Neuronal stem cell (in vitro differentiated cells): ENCODE measurements at regions not wholly inside any gene's neighbourhood (a gene's known extent, or its start where the extent isn't known, plus 50 kb on each side); places are given as distances from the start of the nearest gene placed in this dataset.

Experiments used
- DNase-seq: peaks from one replicate; pipeline ENCODE4 v3.0.0-alpha.2; 2013; ENCODE audit warnings: low spot score
- H2AFZ ChIP-seq: one replicate; pipeline ENCODE4 v1.6.1; 2013; ENCODE audit warnings: mild to moderate bottlenecking, low read length, inconsistent platforms
- H2AK5ac ChIP-seq: 2 replicates; pipeline ENCODE4 v1.6.1; 2013; ENCODE audit warnings: low read depth, mild to moderate bottlenecking, inconsistent platforms, low read length, moderate library complexity, mixed read lengths
- H2BK120ac ChIP-seq: 2 replicates; pipeline ENCODE4 v1.6.1; 2013; ENCODE audit warnings: low read depth, mild to moderate bottlenecking, inconsistent platforms, low read length, moderate library complexity, mixed read lengths
- H2BK12ac ChIP-seq: one replicate; pipeline ENCODE4 v1.6.1; 2013; ENCODE audit warnings: low read length, inconsistent platforms
- H2BK15ac ChIP-seq: 2 replicates; pipeline ENCODE4 v1.6.1; 2013; ENCODE audit warnings: mild to moderate bottlenecking, low read length, inconsistent platforms, mixed read lengths
- H2BK5ac ChIP-seq: one replicate; pipeline ENCODE4 v1.6.1; 2013; ENCODE audit warnings: inconsistent platforms, mild to moderate bottlenecking, low read length, moderate library complexity
- H3K14ac ChIP-seq: one replicate; pipeline ENCODE4 v1.6.1; 2013; ENCODE audit warnings: low read length, inconsistent platforms
- H3K18ac ChIP-seq: 2 replicates; pipeline ENCODE4 v1.6.1; 2013; ENCODE audit warnings: low read length, inconsistent platforms
- H3K23ac ChIP-seq: 2 replicates; pipeline ENCODE4 v1.6.1; 2013; ENCODE audit warnings: low read depth, mild to moderate bottlenecking, mixed read lengths, low read length, inconsistent platforms; ENCODE audit not compliant: poor library complexity
- H3K27ac ChIP-seq: replicated peaks from 3 replicates; pipeline ENCODE4 v1.5.1; 2013; ENCODE audit warnings: low read length, inconsistent platforms
- H3K27me3 ChIP-seq, 3 experiments: 2 replicates each; pipeline ENCODE4 v1.6.1; 2013; ENCODE audit warnings: low read length in 3 of 3, mild to moderate bottlenecking in 2 of 3, inconsistent platforms in 1 of 3, low read depth in 1 of 3, mixed read lengths in 1 of 3, moderate library complexity in 1 of 3; ENCODE audit not compliant: control insufficient read depth in 3 of 3, insufficient read depth in 3 of 3
- H3K36me3 ChIP-seq, 2 donors: replicated peaks in 1 of 2; 2 replicates each; pipeline ENCODE4 v1.6.1; 2013; ENCODE audit warnings: low read length in 2 of 2; ENCODE audit not compliant: control insufficient read depth in 2 of 2, insufficient read depth in 2 of 2
- H3K4ac ChIP-seq: 2 replicates; pipeline ENCODE4 v1.6.1; 2013; ENCODE audit warnings: inconsistent platforms, mild to moderate bottlenecking, low read length, moderate library complexity
- H3K4me1 ChIP-seq, 2 donors: 1 replicate in 1 of 2; 2 replicates in 1 of 2; pipeline ENCODE4 v1.6.1; 2013; ENCODE audit warnings: low read length in 2 of 2, low read depth in 1 of 2; ENCODE audit not compliant: control insufficient read depth in 2 of 2, insufficient read depth in 1 of 2
- H3K4me2 ChIP-seq: one replicate; pipeline ENCODE4 v1.6.1; 2013; ENCODE audit warnings: mild to moderate bottlenecking, low read length, inconsistent platforms; ENCODE audit not compliant: insufficient read depth, poor library complexity, severe bottlenecking
- H3K4me3 ChIP-seq, 2 donors: 2 replicates each; pipeline ENCODE4 v1.5.1; 2013; ENCODE audit warnings: low read length in 2 of 2, mild to moderate bottlenecking in 2 of 2, inconsistent platforms in 1 of 2, moderate library complexity in 1 of 2
- H3K79me1 ChIP-seq: one replicate; pipeline ENCODE4 v1.6.1; 2013; ENCODE audit warnings: low read depth, mild to moderate bottlenecking, inconsistent platforms, low read length, moderate library complexity
- H3K9ac ChIP-seq: one replicate; pipeline ENCODE4 v1.6.1; 2013; ENCODE audit warnings: mild to moderate bottlenecking, low read depth, low read length, inconsistent platforms; ENCODE audit not compliant: poor library complexity
- H3K9me3 ChIP-seq, 2 donors: replicated peaks in 1 of 2; 2 replicates each; pipeline versions ENCODE3 to v1.6.1; 2013; ENCODE audit warnings: low read length in 2 of 2, mild to moderate bottlenecking in 2 of 2, inconsistent platforms in 1 of 2, low read depth in 1 of 2, mixed read lengths in 1 of 2, moderate library complexity in 1 of 2; ENCODE audit not compliant: control insufficient read depth in 2 of 2, insufficient read depth in 1 of 2
- H4K8ac ChIP-seq: one replicate; pipeline ENCODE4 v1.6.1; 2013; ENCODE audit warnings: low read depth, mild to moderate bottlenecking, inconsistent platforms, low read length, moderate library complexity
- H4K91ac ChIP-seq: one replicate; pipeline ENCODE4 v1.6.1; 2013; ENCODE audit warnings: low read length, low read depth, mild to moderate bottlenecking, inconsistent platforms; ENCODE audit not compliant: poor library complexity
- WGBS, 2 donors: extraction: QIAGEN DNeasy Blood & Tissue Kit; methylation state at CpG; one replicate each; pipeline ENCODE4 v1.1.7; 2013; ENCODE audit warnings: missing lambda C conversion rate in 2 of 2, mixed read lengths in 1 of 2; ENCODE audit not compliant: insufficient read length in 2 of 2, insufficient replicate concordance in 1 of 2; ENCODE audit errors: extremely low coverage in 2 of 2; 5-methylcytosine and 5-hydroxymethylcytosine counted together

DNA sequence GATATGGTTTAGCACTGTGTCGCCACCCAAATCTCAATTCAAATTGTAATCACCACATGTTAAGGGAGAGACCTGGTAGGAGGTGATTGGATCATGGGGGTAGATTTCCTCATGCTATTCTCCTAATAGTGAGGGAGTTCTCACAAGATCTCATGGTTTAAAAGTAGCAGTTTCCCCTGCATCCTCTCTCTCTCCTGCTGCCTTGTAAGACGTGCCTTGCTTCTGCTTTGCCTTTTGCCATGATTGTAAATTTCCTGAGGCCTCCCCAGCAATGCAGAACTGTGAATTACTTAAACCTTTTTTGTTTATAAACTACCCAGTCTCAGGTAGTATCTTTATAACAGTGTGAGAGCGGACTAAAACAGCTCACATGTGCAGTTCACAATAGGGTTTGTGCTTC, 1668.7 kb upstream of the RAG2 start:
- no peak for DNase-seq
- Histone ChIP-seq H3K14ac (no peak overlapping the region), H4K8ac (no peak overlapping the region)

DNA sequence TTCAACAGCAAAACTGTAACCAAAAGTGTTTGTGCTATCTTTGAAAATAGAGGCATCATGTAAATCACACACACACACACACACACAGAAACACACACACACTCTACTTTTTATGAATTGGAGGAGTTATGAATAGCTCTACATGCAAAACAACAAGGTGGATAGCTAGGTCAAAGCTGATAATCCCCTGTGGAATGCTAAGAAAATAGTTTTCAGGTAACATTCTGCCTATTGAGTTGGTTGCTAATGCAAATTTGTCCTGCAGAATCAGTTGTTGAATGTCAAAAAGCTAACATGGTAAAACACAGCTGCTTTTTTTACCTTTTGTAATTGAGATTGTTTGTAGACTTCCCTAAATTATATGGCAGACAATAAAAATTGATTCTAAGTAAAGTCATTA, 1658.4 kb upstream of the RAG2 start:
- Histone ChIP-seq H3K9me3 (no peaks in the 10 kb centered on the region), H3K4me2 (no peak overlapping the region), H3K18ac (no peak overlapping the region), H3K79me1 (no peaks in the 10 kb centered on the region), H3K14ac (no peak overlapping the region), H3K4me3 (no peak overlapping the region), H3K27ac (no peak overlapping the region), H3K36me3 (no peaks in the 10 kb centered on the region), H3K4ac (no peak overlapping the region), H3K4me1 (no peaks in the 10 kb centered on the region), H2AFZ (no peak overlapping the region), H2BK12ac (no peak overlapping the region), H2BK15ac (no peak overlapping the region), H4K8ac (no peak overlapping the region), H2BK5ac (no peak overlapping the region), H3K9ac (no peak overlapping the region), H4K91ac (no peak overlapping the region), H3K27me3 (no peaks in the 10 kb centered on the region), H2BK120ac (no peak overlapping the region), H3K23ac (no peak overlapping the region), H2AK5ac (no peak overlapping the region)
- no peak for DNase-seq

More for the DNA sequence above, 1668.7 kb upstream of the RAG2 start:
- H2AK5ac ChIP-seq = no peak overlapping the region
- H2BK12ac ChIP-seq = no peak overlapping the region
- peaks cover 0 to 4% of the 10 kb centered on the region in 2 donors for H3K4me1 ChIP-seq
- no peaks in the 10 kb centered on the region for H3K79me1 ChIP-seq
- no CpG with 5 or more reads among the region's 3 CpGs for WGBS, 2 donors
- no peaks in the 10 kb centered on the region for H3K36me3 ChIP-seq
- H3K27me3 ChIP-seq = no peaks in the 10 kb centered on the region
- H3K9me3 ChIP-seq = peaks cover 0 to 4% of the 10 kb centered on the region in 2 donors
- no peak overlapping the region for H2BK15ac ChIP-seq
- H3K4me2 ChIP-seq = no peak overlapping the region
- no peak overlapping the region for H4K91ac ChIP-seq
- H3K18ac ChIP-seq = no peak overlapping the region
- H2BK5ac ChIP-seq = no peak overlapping the region
- no peak overlapping the region for H3K9ac ChIP-seq
- no peak overlapping the region for H3K27ac ChIP-seq
- no peak overlapping the region for H2AFZ ChIP-seq
- H3K23ac ChIP-seq = no peak overlapping the region
- H3K4ac ChIP-seq = no peak overlapping the region
- H2BK120ac ChIP-seq = no peak overlapping the region
- no peak overlapping the region for H3K4me3 ChIP-seq

DNA sequence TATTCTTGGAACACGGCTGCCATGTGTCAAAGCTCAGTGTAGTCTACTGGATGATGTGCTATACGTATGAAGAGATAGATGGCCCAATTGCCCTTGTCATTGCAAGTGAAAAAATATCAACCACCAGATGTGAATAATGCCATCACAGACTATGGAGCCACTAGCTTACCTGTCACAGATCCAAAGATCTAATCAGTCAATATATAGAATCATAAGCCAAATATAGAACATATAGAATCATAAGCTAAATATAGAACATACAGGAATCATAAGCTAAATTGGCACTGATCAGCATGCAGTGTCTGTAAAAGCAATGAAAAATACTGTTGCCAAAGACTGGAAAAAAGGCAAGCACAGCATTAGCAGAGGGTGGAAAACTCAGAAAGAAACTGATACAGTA, 1656.9 kb upstream of the RAG2 start:
- H4K8ac ChIP-seq = no peak overlapping the region
- H3K79me1 ChIP-seq = no peaks in the 10 kb centered on the region
- no peak overlapping the region for H3K4ac ChIP-seq
- H3K4me2 ChIP-seq = no peak overlapping the region
- H3K27me3 ChIP-seq = no peaks in the 10 kb centered on the region
- H3K9ac ChIP-seq = no peak overlapping the region
- no peak overlapping the region for H3K4me3 ChIP-seq
- no peak overlapping the region for H2BK12ac ChIP-seq
- peaks cover 0 to 3% of the 10 kb centered on the region in 2 donors for H3K9me3 ChIP-seq
- H3K4me1 ChIP-seq = no peaks in the 10 kb centered on the region
- H3K36me3 ChIP-seq = no peaks in the 10 kb centered on the region
- H4K91ac ChIP-seq = no peak overlapping the region
- H3K27ac ChIP-seq = no peak overlapping the region
- H2BK15ac ChIP-seq = no peak overlapping the region
- H3K14ac ChIP-seq = no peak overlapping the region
- H2BK5ac ChIP-seq = no peak overlapping the region
- no peak for DNase-seq
- H2AK5ac ChIP-seq = no peak overlapping the region
- no peak overlapping the region for H3K23ac ChIP-seq
- no peak overlapping the region for H2BK120ac ChIP-seq
- no CpG with 5 or more reads among the region's 2 CpGs for WGBS, 2 donors
- H3K18ac ChIP-seq = no peak overlapping the region
- no peak overlapping the region for H2AFZ ChIP-seq

DNA sequence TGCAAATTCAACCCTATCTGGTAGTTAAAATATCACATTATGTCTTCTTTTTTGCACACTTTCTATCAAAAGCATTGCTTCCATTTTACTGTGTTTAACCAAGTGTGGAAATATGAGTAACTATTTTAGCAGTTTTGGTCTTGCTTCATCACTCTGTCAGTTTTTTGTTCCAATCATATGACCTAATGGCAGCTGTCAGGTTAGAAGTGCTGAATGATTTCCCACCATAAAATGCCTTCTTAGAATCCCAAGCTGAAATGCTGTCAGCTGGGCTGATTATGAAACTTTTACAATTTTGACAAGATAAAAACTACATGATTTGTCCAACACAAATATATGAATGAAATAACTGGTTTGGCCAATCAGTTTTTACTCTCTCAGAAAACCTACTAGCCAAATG, 1654.6 kb upstream of the RAG2 start:
- no peak overlapping the region for H4K91ac ChIP-seq

More for the DNA sequence above, 1654.6 kb upstream of the RAG2 start:
- H3K27me3 ChIP-seq = no peaks in the 10 kb centered on the region
- no peak overlapping the region for H3K4me2 ChIP-seq
- H3K9ac ChIP-seq = no peak overlapping the region
- no peak overlapping the region for H2BK120ac ChIP-seq
- H3K4me3 ChIP-seq = no peak overlapping the region
- H2BK12ac ChIP-seq = no peak overlapping the region
- no peak overlapping the region for H2BK5ac ChIP-seq
- no peak overlapping the region for H2AK5ac ChIP-seq
- no peak overlapping the region for H2BK15ac ChIP-seq
- H3K4ac ChIP-seq = no peak overlapping the region
- no peak overlapping the region for H4K8ac ChIP-seq
- no peak for DNase-seq
- no peak overlapping the region for H3K27ac ChIP-seq
- H3K14ac ChIP-seq = no peak overlapping the region
- H3K18ac ChIP-seq = no peak overlapping the region
- no peak overlapping the region for H2AFZ ChIP-seq
- H3K23ac ChIP-seq = no peak overlapping the region
- no peaks in the 10 kb centered on the region for H3K4me1 ChIP-seq
- peaks cover 0 to 3% of the 10 kb centered on the region in 2 donors for H3K9me3 ChIP-seq
- no peaks in the 10 kb centered on the region for H3K79me1 ChIP-seq
- no peaks in the 10 kb centered on the region for H3K36me3 ChIP-seq
